ENCODE measurements at regions not wholly inside any gene's neighbourhood (a gene's known extent, or its start where the extent isn't known, plus 50 kb on each side); places are given as distances from the start of the nearest gene placed in this dataset.

DNA sequence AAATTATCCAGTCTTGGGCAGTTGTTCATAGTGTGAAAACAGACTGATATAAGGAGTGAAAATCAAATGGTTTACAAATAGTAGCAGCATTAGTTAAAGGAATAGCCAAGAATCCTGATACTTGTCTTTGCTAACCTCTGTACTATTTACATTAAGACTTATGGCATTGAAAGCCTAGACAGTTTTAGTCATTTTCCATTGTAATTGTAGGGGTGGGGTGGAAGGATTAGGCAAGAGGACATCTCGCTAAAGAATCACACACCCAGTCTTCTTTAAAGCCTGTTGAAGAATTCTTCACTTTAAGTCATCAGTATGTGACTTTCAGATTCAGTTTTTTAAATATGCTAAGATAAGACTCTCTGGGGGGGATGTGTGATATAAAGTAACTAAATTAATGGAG lies 207.5 kb upstream of the PHACTR1 start:
- H3K27ac Mint-ChIP-seq, result no peak overlapping the region
- no peak overlapping the region for H3K4me3 Mint-ChIP-seq
- no peaks in the 10 kb centered on the region for H3K9me3 Mint-ChIP-seq
- H3K27me3 Mint-ChIP-seq, result no peaks in the 10 kb centered on the region
- no peaks in the 10 kb centered on the region for H3K36me3 Mint-ChIP-seq
- H3K4me1 Mint-ChIP-seq, result no peaks in the 10 kb centered on the region
- CTCF ChIA-PET, result no interaction called here
- no peak for DNase-seq

DNA sequence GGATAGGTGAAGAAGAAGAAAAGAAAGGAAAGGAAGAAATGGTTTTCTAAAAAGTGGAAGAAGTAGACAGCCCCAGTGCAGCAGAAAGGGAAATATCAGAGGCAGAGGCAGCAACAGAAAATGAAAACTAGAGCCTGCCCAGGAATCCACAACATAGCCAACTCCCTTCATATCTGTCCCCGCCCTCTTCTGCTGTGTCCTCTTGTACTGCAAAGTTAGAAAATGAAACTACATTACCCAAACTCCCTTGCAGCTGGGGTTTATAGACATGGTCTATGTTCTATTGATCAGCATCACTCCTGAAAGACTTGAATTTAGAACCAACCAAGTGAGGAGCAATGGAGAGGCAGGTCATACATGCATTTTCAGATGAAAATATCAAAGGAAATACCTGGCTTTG lies 200.5 kb upstream of the PHACTR1 start:
- Mint-ChIP-seq H3K36me3 (no peaks in the 10 kb centered on the region), H3K27ac (no peak overlapping the region), H3K9me3 (no peaks in the 10 kb centered on the region), H3K27me3 (no peaks in the 10 kb centered on the region), H3K4me1 (no peaks in the 10 kb centered on the region), H3K4me3 (no peak overlapping the region)
- DNase-seq, result no peak
- CTCF ChIA-PET, result no interaction called here

DNA sequence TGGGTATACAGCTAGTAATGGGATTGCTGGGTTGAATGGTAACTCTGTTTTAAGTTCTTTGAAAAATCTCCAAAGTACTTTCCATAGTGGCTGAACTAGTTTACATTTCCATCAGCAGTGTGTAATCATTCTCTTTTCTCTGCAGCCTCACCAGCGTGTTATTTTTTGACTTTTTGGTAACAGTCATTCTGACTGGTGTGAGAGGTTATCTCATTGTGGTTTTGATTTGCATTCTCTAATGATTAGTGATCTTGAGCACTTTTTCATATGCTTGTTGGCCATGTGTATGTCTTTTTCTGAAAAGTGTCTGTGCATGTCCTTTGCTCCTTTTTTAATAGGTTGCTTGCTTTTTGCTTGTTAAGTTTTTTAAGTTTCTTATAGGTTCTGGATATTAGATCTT lies 194.2 kb upstream of the PHACTR1 start:
- H3K27me3 Mint-ChIP-seq, result no peaks in the 10 kb centered on the region
- no peak overlapping the region for H3K4me3 Mint-ChIP-seq
- no peaks in the 10 kb centered on the region for H3K4me1 Mint-ChIP-seq
- no peak for DNase-seq
- H3K36me3 Mint-ChIP-seq, result no peaks in the 10 kb centered on the region
- H3K9me3 Mint-ChIP-seq, result no peaks in the 10 kb centered on the region
- CTCF ChIA-PET, result no interaction called here
- H3K27ac Mint-ChIP-seq, result no peak overlapping the region

DNA sequence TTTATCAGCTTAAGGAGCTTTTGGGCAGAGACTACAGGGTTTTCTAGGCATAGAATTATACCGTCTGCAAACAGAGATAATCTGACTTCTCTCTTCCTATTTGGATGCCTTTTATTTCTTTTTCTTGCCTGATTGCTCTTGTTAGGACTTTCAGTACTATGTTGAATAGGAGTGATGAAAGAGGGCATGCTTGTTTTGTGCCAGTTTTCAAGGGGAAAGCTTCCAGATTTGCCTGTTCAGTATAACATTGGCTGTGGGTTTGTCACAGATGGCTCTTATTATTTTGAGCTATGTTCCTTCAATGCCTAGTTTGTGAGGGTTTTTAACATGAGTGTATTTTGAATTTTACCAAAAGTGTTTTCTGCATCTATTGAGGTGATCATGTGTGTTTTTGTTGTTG lies 192.8 kb upstream of the PHACTR1 start:
- no peak overlapping the region for H3K4me3 Mint-ChIP-seq
- CTCF ChIA-PET, result no interaction called here

DNA sequence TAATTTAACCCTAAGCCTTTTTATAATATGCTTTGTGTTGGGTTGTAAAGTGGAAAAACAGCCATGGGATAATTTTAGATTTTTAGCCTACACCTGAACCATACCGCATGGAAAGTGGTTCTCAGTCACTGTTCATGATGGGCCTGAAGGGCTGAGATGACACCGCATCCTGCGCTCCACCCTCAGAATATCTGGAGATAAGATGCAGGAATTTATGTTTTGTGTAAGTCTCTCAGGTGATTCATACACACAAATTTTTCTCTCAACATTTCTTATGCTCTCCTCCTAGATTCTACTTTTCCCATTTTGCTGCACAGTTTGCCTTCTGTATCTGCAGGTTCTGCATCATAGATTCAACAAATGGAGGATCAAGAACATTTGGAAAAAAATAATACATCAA lies 191.3 kb upstream of the PHACTR1 start:
- Mint-ChIP-seq H3K36me3 (no peaks in the 10 kb centered on the region), H3K27me3 (peaks cover 3% of the 10 kb centered on the region), H3K9me3 (no peaks in the 10 kb centered on the region), H3K4me3 (no peak overlapping the region), H3K27ac (no peak overlapping the region), H3K4me1 (no peaks in the 10 kb centered on the region)
- CTCF ChIA-PET, result no interaction called here
- no peak for DNase-seq

More for the DNA sequence above, 192.8 kb upstream of the PHACTR1 start:
- H3K27me3 Mint-ChIP-seq, result no peaks in the 10 kb centered on the region
- no peaks in the 10 kb centered on the region for H3K4me1 Mint-ChIP-seq
- no peak overlapping the region for H3K27ac Mint-ChIP-seq
- DNase-seq, result no peak
- H3K36me3 Mint-ChIP-seq, result no peaks in the 10 kb centered on the region
- no peaks in the 10 kb centered on the region for H3K9me3 Mint-ChIP-seq

DNA sequence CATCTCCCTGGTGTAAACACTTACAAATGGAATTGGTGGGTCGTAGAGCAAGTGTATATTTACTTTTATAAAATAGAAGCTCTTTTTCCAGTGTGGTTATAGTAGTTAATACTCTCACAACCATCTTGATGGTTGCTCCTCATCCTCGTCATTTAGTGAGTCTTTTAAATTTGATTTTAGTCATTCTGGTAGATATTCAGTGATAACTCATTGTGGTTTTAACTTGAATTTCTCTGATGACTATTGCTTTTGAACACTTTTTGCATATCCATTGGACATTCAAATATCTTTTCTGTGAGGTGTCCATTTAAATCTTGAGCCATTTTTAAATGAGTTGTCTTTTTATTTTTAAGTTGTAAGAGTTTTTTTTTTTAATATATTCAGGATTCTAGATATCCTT lies 189.2 kb upstream of the PHACTR1 start:
- H3K27me3 Mint-ChIP-seq, result peaks cover 3% of the 10 kb centered on the region
- H3K27ac Mint-ChIP-seq, result no peak overlapping the region
- no peak overlapping the region for H3K4me3 Mint-ChIP-seq
- no peaks in the 10 kb centered on the region for H3K36me3 Mint-ChIP-seq
- no peaks in the 10 kb centered on the region for H3K9me3 Mint-ChIP-seq
- H3K4me1 Mint-ChIP-seq, result no peaks in the 10 kb centered on the region
- CTCF ChIA-PET, result no interaction called here
- DNase-seq, result no peak

DNA sequence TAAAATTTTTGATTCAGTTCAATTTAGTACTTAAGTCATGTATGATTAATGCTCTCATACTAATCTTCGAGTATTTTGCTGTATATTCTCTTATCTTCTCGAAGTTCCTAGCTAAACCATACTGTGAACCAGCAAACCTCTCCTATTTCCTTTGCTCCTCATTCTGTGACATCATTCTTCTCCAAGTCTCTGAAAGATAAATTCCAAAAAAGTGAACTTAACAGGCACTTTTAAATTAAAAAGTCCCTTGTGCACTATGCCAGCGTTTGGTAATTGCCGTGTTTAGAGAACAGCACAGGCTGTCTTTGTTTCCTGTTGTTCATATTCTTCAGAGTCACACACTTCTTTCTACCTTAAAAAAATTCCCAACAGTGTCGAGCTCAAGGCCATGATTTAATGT lies 188.4 kb upstream of the PHACTR1 start:
- no peaks in the 10 kb centered on the region for H3K36me3 Mint-ChIP-seq
- H3K27ac Mint-ChIP-seq, result no peak overlapping the region
- H3K4me1 Mint-ChIP-seq, result no peaks in the 10 kb centered on the region
- CTCF ChIA-PET, result no interaction called here
- H3K9me3 Mint-ChIP-seq, result no peaks in the 10 kb centered on the region
- DNase-seq, result no peak
- no peak overlapping the region for H3K4me3 Mint-ChIP-seq
- peaks cover 3% of the 10 kb centered on the region for H3K27me3 Mint-ChIP-seq

DNA sequence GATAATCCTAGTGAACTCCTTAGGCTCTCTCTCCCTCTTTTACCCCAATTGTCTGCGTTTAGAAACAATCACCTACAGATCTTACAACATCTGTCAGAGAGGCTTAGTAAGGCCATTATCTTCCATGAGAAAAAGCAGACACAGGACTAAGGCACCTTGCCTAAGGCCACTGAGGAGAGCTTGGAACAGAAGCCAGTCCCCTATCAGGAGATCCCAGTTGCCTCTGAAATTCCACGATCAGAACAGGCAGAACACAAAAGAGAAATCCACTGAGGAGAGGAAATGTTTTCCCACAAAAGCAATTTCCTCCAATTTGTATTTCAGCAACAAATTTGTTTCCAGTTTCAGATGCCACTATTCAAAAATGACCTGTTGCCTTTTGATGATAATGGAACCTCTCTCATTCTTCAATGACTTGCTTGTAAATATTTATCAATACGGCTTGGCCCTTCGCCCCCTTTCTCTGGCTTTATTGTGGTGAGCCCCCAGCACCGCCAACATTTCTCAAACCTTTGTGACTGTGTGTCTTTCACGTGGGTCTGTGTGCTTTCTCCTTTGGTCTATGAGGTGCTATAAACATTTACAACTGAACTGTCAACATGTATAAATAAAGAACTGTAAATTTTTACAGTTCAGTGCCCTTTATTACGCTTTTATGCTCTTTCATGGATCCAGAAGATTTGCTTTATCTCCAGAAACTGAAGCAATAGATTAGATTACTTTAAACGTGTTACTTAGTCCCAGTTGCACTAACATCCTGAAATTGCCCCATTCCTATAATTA lies 187.8 kb upstream of the PHACTR1 start:
- Mint-ChIP-seq H3K27ac (no peak overlapping the region), H3K36me3 (no peaks in the 10 kb centered on the region), H3K4me3 (no peak overlapping the region), H3K27me3 (peaks cover 3% of the 10 kb centered on the region), H3K9me3 (no peaks in the 10 kb centered on the region), H3K4me1 (no peaks in the 10 kb centered on the region)
- CTCF ChIA-PET, result no interaction called here
- no peak for DNase-seq

DNA sequence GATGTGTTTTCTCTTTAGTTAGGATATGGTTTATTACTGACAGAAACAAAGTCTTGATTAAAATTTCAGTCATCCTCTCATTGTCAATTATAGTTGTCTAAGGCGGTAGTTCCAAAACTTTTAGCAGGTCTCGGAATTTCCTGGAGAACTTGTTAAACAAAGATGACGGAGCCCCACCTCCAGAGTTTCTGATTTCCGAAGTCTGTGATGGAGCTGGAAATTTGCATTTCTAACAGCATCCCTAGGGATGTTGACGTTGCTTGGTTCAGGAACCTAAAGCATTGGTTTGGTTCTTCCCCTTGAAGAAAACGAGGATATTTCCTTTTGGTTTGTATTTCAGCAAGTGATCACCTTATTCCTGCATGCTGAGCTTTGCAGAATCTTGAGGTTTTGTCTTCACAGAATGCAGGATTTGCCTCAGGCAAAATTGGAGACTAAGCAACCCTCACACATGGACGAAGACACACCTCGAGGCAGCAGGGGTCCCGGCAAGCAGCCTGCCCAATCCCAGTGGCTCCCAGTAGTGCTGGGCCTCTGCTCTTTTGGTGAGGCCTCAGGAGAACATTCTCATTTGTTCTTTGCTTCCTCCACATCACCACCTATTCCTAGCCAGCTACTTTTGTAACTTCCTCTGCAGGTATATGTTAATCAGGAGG lies 187.1 kb upstream of the PHACTR1 start:
- Mint-ChIP-seq H3K4me1 (no peaks in the 10 kb centered on the region), H3K4me3 (no peak overlapping the region), H3K9me3 (no peaks in the 10 kb centered on the region), H3K27me3 (peaks cover 3% of the 10 kb centered on the region), H3K36me3 (no peaks in the 10 kb centered on the region), H3K27ac (no peak overlapping the region)
- CTCF ChIA-PET, result no interaction called here
- DNase-seq, result no peak

DNA sequence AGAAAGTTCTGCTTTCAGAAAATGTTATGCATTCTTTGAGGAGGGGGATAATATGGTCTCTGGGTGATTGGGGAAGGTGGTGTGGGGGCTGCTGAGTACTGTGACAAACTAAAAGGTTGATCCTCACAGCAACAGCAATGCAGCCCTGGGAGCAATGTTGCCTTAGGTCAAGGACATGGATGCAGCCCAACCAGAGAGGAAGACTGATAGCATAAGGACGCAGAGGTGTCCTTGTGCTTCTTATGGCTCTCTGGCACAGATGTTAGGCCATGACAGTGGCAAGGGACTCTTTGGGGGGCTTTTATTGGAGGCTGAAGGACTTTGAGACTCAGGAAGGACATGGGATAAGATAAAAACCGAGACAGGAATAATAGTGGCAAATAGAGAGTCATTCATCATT lies 186.2 kb upstream of the PHACTR1 start:
- Mint-ChIP-seq H3K27me3 (peaks cover 3% of the 10 kb centered on the region), H3K4me1 (no peaks in the 10 kb centered on the region), H3K9me3 (no peaks in the 10 kb centered on the region), H3K27ac (no peak overlapping the region), H3K36me3 (no peaks in the 10 kb centered on the region), H3K4me3 (no peak overlapping the region)
- CTCF ChIA-PET, result no interaction called here
- no peak for DNase-seq

DNA sequence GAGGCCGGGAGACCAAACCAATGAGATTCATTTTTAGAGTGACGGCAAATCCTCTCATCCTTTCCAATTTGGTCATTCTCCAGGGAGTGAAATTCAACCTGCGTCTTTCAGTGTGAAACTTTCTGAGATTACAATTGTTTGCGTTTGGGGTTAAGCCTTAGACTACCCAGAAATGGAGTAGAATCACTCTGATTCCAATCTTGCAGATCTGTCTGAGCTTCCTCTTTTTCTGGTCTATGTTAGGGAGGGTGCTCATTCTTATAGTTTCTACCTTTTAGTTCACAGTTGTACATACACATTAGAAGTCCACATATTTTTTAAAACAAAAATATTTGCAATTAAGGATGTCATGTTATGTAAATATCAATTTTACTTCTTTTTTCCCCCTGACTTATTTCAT lies 183.0 kb upstream of the PHACTR1 start:
- Mint-ChIP-seq H3K27ac (no peak overlapping the region), H3K36me3 (no peaks in the 10 kb centered on the region), H3K4me1 (no peaks in the 10 kb centered on the region), H3K27me3 (peaks cover 3% of the 10 kb centered on the region), H3K9me3 (no peaks in the 10 kb centered on the region), H3K4me3 (no peak overlapping the region)
- no peak for DNase-seq
- CTCF ChIA-PET, result no interaction called here

DNA sequence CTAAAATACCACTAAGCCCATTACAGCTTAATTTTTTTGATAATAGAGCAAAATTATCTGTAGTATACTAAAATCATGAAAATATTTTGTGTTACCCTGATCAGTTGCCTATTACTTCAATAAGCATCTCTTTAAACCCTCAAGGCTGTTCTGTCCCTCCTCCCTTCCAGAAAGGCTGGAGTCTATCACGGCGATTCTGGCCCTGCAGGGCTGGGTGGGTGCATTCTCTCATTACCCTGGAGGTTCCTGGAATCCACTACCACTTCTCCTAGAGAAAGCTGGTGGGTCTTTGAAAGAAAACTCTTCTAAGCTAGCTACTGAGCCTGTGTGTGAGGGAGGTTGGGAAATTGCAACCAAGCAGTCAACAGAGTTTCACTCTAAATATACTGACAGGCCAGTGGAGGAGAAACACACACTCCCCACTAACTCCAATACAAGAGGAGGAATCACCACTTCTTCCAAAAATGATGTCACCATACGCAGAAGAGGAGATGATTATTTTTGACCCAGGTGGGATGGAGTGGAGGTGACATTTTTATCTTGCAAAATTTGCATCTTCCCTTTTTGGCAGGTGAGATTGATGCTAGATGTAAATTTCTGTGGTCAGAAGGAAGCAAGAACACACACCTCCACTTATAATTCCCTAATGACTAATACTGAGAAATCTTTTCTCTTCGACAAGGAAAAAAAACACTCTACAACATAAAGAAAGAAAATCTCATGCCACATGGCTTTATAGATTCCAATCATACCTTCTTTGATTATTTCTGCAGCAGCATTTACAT lies 182.3 kb upstream of the PHACTR1 start:
- Mint-ChIP-seq H3K4me3 (no peak overlapping the region), H3K4me1 (no peaks in the 10 kb centered on the region), H3K36me3 (no peaks in the 10 kb centered on the region), H3K27ac (no peak overlapping the region), H3K27me3 (peaks cover 3% of the 10 kb centered on the region), H3K9me3 (no peaks in the 10 kb centered on the region)
- CTCF ChIA-PET, result no interaction called here
- no peak for DNase-seq

DNA sequence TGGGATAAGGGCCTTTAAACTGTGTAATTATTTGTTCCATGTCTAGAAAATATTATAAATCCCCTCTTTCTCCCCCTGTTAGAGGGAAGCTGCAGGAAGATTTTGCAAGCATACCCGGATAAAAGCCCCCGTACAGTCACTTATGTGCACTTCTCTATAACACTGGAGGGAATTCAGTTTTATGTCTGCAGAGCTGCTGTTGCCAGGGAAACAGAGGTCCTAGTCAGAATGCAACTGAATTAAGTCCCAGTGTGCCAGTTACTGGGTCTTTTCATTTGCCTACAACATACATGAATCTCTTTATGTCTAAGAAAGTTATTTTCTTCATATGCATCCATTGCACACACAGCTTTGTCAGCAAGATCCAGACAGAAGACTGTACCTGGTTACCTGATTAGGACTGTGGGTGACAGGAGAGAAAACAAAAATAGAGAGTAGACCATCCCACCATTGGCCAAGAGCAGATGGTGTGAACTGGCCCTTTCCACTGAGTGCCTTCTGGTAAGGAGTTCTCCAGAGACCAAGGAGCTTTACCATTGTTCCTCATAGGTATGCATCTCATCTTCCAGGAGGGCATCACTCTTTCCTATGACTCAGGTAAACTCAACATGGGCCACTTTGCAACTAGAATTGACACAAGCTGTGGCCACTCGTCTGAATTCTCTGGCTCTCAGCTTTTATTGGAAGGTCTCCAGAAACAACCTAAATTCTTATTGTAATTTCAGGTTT lies 180.8 kb upstream of the PHACTR1 start:
- Mint-ChIP-seq H3K27me3 (no peaks in the 10 kb centered on the region), H3K27ac (no peak overlapping the region), H3K4me3 (no peak overlapping the region), H3K9me3 (no peaks in the 10 kb centered on the region), H3K4me1 (no peaks in the 10 kb centered on the region), H3K36me3 (no peaks in the 10 kb centered on the region)
- CTCF ChIA-PET, result no interaction called here
- DNase-seq, result no peak

DNA sequence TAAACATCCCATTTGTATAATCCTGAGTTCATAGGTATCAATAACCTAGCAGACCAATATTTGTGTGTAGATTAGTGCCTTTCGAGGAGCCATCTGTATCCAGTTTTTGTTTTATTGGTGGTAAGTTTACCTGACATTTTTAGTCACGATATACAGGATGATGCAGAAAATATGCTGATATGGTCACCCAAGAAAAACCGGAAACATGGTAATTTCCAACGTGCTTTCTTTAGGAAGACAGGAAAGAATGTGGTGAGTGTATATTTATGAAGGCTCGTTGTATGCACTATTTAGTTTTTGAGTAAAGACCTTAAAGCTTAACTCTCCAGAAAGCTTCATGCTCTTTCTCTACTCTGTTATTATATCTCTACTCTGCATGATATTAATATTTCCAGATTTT lies 180.2 kb upstream of the PHACTR1 start:
- CTCF ChIA-PET, result no interaction called here
- H3K4me1 Mint-ChIP-seq, result no peaks in the 10 kb centered on the region

More for the DNA sequence above, 180.2 kb upstream of the PHACTR1 start:
- Mint-ChIP-seq H3K4me3 (no peak overlapping the region), H3K27ac (no peak overlapping the region), H3K27me3 (no peaks in the 10 kb centered on the region), H3K36me3 (no peaks in the 10 kb centered on the region), H3K9me3 (no peaks in the 10 kb centered on the region)
- no peak for DNase-seq

Measured in activated naive CD4-positive, alpha-beta T cell treated with anti-CD3 and anti-CD28 coated beads, Interleukin-2, amount 10 ng/mL, durations not matched to agents 7 days and 5 days (primary cell).